ENCODE measurements at regions not wholly inside any gene's neighbourhood (a gene's known extent, or its start where the extent isn't known, plus 50 kb on each side); places are given as distances from the start of the nearest gene placed in this dataset.
"Not testable (repeated sequence)": the region's sequence is repeated elsewhere in the genome, so short reads cannot be mapped to it uniquely, and the experiment has no call there.

DNA sequence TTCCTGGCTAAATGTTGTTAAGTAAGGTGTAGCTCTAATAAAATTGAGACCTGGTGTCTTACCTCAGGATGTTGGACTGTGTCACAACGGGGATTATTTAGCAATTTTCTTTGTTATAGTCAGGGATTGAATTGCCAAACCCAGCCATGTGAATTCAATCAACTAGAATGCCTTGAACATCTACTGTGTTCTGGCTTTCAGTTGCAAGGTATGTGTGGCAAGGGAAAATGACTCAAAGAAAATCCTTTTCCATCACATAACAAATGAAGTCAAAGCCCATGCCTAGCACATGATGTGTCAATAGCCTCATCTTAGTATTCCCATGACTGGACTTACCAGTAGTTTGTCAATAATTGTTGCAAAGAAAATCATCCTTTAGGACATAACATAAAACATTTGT is 519.8 kb upstream of the FLRT2 start:
- Histone ChIP-seq H3K27me3 (ENCODE audit: control insufficient read depth, insufficient read depth, low read length) (no peaks in the 10 kb centered on the region), H3K4me3 (ENCODE audit: low read depth in 2 of 2, low read length in 2 of 2) (no peak overlapping the region), H3K4me1 (ENCODE audit: control insufficient read depth, insufficient read depth, low read length) (no peaks in the 10 kb centered on the region), H3K9me3 (ENCODE audit: control insufficient read depth, insufficient read depth, low read depth, low read length) (no peaks in the 10 kb centered on the region), H3K36me3 (ENCODE audit: control insufficient read depth, insufficient read depth, low read length) (no peaks in the 10 kb centered on the region), H3K27ac (ENCODE audit: low read length) (no peak overlapping the region)
- CTCF ChIA-PET, result no interaction called here
- POLR2A ChIA-PET, result no interaction called here
- TF ChIP-seq SIN3A (IDR thresholded peaks at IDR 0.05; ENCODE audit: borderline replicate concordance, insufficient read depth, low read depth, low read length), result no peak
- TF ChIP-seq, protein P1, sequence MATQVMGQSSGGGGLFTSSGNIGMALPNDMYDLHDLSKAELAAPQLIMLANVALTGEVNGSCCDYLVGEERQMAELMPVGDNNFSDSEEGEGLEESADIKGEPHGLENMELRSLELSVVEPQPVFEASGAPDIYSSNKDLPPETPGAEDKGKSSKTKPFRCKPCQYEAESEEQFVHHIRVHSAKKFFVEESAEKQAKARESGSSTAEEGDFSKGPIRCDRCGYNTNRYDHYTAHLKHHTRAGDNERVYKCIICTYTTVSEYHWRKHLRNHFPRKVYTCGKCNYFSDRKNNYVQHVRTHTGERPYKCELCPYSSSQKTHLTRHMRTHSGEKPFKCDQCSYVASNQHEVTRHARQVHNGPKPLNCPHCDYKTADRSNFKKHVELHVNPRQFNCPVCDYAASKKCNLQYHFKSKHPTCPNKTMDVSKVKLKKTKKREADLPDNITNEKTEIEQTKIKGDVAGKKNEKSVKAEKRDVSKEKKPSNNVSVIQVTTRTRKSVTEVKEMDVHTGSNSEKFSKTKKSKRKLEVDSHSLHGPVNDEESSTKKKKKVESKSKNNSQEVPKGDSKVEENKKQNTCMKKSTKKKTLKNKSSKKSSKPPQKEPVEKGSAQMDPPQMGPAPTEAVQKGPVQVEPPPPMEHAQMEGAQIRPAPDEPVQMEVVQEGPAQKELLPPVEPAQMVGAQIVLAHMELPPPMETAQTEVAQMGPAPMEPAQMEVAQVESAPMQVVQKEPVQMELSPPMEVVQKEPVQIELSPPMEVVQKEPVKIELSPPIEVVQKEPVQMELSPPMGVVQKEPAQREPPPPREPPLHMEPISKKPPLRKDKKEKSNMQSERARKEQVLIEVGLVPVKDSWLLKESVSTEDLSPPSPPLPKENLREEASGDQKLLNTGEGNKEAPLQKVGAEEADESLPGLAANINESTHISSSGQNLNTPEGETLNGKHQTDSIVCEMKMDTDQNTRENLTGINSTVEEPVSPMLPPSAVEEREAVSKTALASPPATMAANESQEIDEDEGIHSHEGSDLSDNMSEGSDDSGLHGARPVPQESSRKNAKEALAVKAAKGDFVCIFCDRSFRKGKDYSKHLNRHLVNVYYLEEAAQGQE (IDR thresholded peaks at IDR 0.05; ENCODE audit: insufficient read depth in 1 of 2, low read depth in 2 of 2, low read length in 1 of 2), result no peak
- no peak for TF ChIP-seq TCF7L2 (IDR thresholded peaks at IDR 0.05; ENCODE audit: low read depth, low read length)
- TF ChIP-seq, protein P2, sequence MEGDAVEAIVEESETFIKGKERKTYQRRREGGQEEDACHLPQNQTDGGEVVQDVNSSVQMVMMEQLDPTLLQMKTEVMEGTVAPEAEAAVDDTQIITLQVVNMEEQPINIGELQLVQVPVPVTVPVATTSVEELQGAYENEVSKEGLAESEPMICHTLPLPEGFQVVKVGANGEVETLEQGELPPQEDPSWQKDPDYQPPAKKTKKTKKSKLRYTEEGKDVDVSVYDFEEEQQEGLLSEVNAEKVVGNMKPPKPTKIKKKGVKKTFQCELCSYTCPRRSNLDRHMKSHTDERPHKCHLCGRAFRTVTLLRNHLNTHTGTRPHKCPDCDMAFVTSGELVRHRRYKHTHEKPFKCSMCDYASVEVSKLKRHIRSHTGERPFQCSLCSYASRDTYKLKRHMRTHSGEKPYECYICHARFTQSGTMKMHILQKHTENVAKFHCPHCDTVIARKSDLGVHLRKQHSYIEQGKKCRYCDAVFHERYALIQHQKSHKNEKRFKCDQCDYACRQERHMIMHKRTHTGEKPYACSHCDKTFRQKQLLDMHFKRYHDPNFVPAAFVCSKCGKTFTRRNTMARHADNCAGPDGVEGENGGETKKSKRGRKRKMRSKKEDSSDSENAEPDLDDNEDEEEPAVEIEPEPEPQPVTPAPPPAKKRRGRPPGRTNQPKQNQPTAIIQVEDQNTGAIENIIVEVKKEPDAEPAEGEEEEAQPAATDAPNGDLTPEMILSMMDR (IDR thresholded peaks at IDR 0.05), result no peak
- TF ChIP-seq POLR2AphosphoS5 (IDR thresholded peaks at IDR 0.05; ENCODE audit: low read depth, low read length), result no peak
- ATAC-seq (no peak), DNase-seq (ENCODE audit: low read depth, low spot score) (no peak)
- intact Hi-C loops (cut with micrococcal nuclease; ENCODE audit: unreplicated experiment) (no loop called here), in situ Hi-C loops (cut with HindIII; ENCODE audit: low pct_unique_long_range_greater_than_20kb, low sequenced_read_pairs) (no loop called here)
- BruUV-seq (replicated peaks), result no TSS peak

GRCh38 chr14:85016496-85016895 is 513.4 kb upstream of the FLRT2 start:
- ATAC-seq (no peak), DNase-seq (ENCODE audit: low read depth, low spot score) (no peak)
- Histone ChIP-seq H3K4me3 (ENCODE audit: low read depth in 2 of 2, low read length in 2 of 2) (no peak overlapping the region), H3K27me3 (ENCODE audit: control insufficient read depth, insufficient read depth, low read length) (no peaks in the 10 kb centered on the region), H3K9me3 (ENCODE audit: control insufficient read depth, insufficient read depth, low read depth, low read length) (no peaks in the 10 kb centered on the region), H3K27ac (ENCODE audit: low read length) (no peak overlapping the region), H3K4me1 (ENCODE audit: control insufficient read depth, insufficient read depth, low read length) (no peaks in the 10 kb centered on the region), H3K36me3 (ENCODE audit: control insufficient read depth, insufficient read depth, low read length) (no peaks in the 10 kb centered on the region)
- BruUV-seq (replicated peaks), result no TSS peak
- POLR2A ChIA-PET, result no interaction called here
- intact Hi-C loops (cut with micrococcal nuclease; ENCODE audit: unreplicated experiment) (no loop called here), in situ Hi-C loops (cut with HindIII; ENCODE audit: low pct_unique_long_range_greater_than_20kb, low sequenced_read_pairs) (no loop called here)
- CTCF ChIA-PET, result no interaction called here
- TF ChIP-seq, protein P1 (IDR thresholded peaks at IDR 0.05; ENCODE audit: insufficient read depth in 1 of 2, low read depth in 2 of 2, low read length in 1 of 2), result no peak
- TF ChIP-seq TCF7L2 (IDR thresholded peaks at IDR 0.05; ENCODE audit: low read depth, low read length) (no peak), SIN3A (IDR thresholded peaks at IDR 0.05; ENCODE audit: borderline replicate concordance, insufficient read depth, low read depth, low read length) (no peak), POLR2AphosphoS5 (IDR thresholded peaks at IDR 0.05; ENCODE audit: low read depth, low read length) (no peak)
- TF ChIP-seq, protein P2 (IDR thresholded peaks at IDR 0.05), result no peak

- intact Hi-C loops (cut with micrococcal nuclease; ENCODE audit: unreplicated experiment); H3K9me3 ChIP-seq (ENCODE audit: control insufficient read depth, insufficient read depth, low read depth, low read length); H3K27me3 ChIP-seq (ENCODE audit: control insufficient read depth, insufficient read depth, low read length); H3K4me3 ChIP-seq (ENCODE audit: low read depth in 2 of 2, low read length in 2 of 2); CTCF ChIA-PET; POLR2A ChIA-PET; H3K36me3 ChIP-seq (ENCODE audit: control insufficient read depth, insufficient read depth, low read length); H3K27ac ChIP-seq (ENCODE audit: low read length); BruUV-seq (replicated peaks); H3K4me1 ChIP-seq (ENCODE audit: control insufficient read depth, insufficient read depth, low read length); in situ Hi-C loops (cut with HindIII; ENCODE audit: low pct_unique_long_range_greater_than_20kb, low sequenced_read_pairs); DNase-seq (ENCODE audit: low read depth, low spot score); ATAC-seq: not testable (repeated sequence)
Observed at GRCh38 chr14:85023866-85024265, 506.1 kb upstream of the FLRT2 start.
